Tibial nerve (tissue), 4 donors: ENCODE measurements at regions not wholly inside any gene's neighbourhood (a gene's known extent, or its start where the extent isn't known, plus 50 kb on each side); places are given as distances from the start of the nearest gene placed in this dataset.

Source experiments
- DNase-seq, 2 donors: peaks; one replicate each; pipeline ENCODE4 v3.0.0-alpha.2; 2019; ENCODE audit warnings: low spot score in 2 of 2
- H3K27ac ChIP-seq, 4 donors: fragments of 200-600 bp; sonication (generic) in 3 of 4; one replicate each; pipeline ENCODE4 v1.5.1; 2017 to 2019; ENCODE audit warnings: mild to moderate bottlenecking in 1 of 4
- H3K27me3 ChIP-seq, 2 donors: fragments of 200-600 bp; sonication (generic) in 1 of 2; one replicate each; pipeline versions ENCODE4 v1.5.1 to v1.6.0; 2017 to 2019
- H3K36me3 ChIP-seq, 3 donors: fragments of 200-600 bp; sonication (generic); one replicate each; pipeline ENCODE4 v1.5.1; 2018 to 2019
- H3K4me1 ChIP-seq, 4 donors: fragments of 200-600 bp; sonication (generic) in 3 of 4; one replicate each; pipeline ENCODE4 v1.5.1; 2017 to 2019
- H3K4me3 ChIP-seq, 4 donors: fragments of 200-600 bp; sonication (generic) in 3 of 4; one replicate each; pipeline ENCODE4 v1.5.1; 2017 to 2019; ENCODE audit warnings: mild to moderate bottlenecking in 1 of 4, moderate library complexity in 1 of 4
- H3K9me3 ChIP-seq, 4 donors: fragments of 200-600 bp; sonication (generic) in 3 of 4; one replicate each; pipeline ENCODE4 v1.5.1; 2017 to 2019
- CTCF ChIP-seq, 5 experiments: fragments of 200-600 bp in 3 of 5; fragments of 450-650 bp in 2 of 5; sonication (generic) in 3 of 5; IDR thresholded peaks; one replicate each; pipeline ENCODE4 v1.5.1; 2016 to 2019; ENCODE audit warnings: antibody characterized with exemption in 5 of 5, mild to moderate bottlenecking in 3 of 5, moderate library complexity in 2 of 5
- EP300 ChIP-seq, 2 donors: sonication (generic); formaldehyde crosslinking; IDR thresholded peaks; one replicate each; pipeline ENCODE4 v1.6.1; 2017; ENCODE audit warnings: antibody characterized with exemption in 2 of 2, mild to moderate bottlenecking in 1 of 2
- POLR2A ChIP-seq, 2 donors: fragments of 450-650 bp; IDR thresholded peaks; one replicate each; pipeline ENCODE4 v1.6.1; 2017; ENCODE audit warnings: antibody characterized with exemption in 2 of 2, mild to moderate bottlenecking in 2 of 2, moderate library complexity in 2 of 2
- WGBS, 2 donors: methylation state at CpG; one replicate each; pipeline ENCODE4 v1.1.5; 2018; 5-methylcytosine and 5-hydroxymethylcytosine counted together

GRCh38 chr1:163444665-163445064, 122.9 kb downstream of the NUF2 start:
- no peak for DNase-seq
- Histone ChIP-seq H3K4me3 (no peak overlapping the region), H3K27me3 (no peaks in the 10 kb centered on the region), H3K27ac (no peak overlapping the region), H3K9me3 (no peaks in the 10 kb centered on the region), H3K36me3 (no peaks in the 10 kb centered on the region), H3K4me1 (no peaks in the 10 kb centered on the region)
- TF ChIP-seq EP300 (IDR thresholded peaks at IDR 0.05), result no peak
- TF ChIP-seq POLR2A (IDR thresholded peaks at IDR 0.05), result no peak
- no peak for TF ChIP-seq CTCF (IDR thresholded peaks at IDR 0.05)
- 24 to 29% methylated on average over 2 of the region's 2 CpGs for WGBS, 2 donors

- Histone ChIP-seq H3K4me1 (no peaks in the 10 kb centered on the region), H3K27ac (no peak overlapping the region), H3K9me3 (no peaks in the 10 kb centered on the region), H3K27me3 (no peaks in the 10 kb centered on the region), H3K36me3 (no peaks in the 10 kb centered on the region), H3K4me3 (no peak overlapping the region)
- TF ChIP-seq POLR2A (IDR thresholded peaks at IDR 0.05), result no peak
- TF ChIP-seq EP300 (IDR thresholded peaks at IDR 0.05), result no peak
- TF ChIP-seq CTCF (IDR thresholded peaks at IDR 0.05), result no peak
- DNase-seq, result no peak
Measured at GRCh38 chr1:163450986-163451385, 129.2 kb downstream of the NUF2 start.

- WGBS, 2 donors, result 37 to 42% methylated on average over 4 of the region's 4 CpGs
- DNase-seq, result no peak
- no peaks in the 10 kb centered on the region for H3K27me3 ChIP-seq
- H3K4me3 ChIP-seq, result no peak overlapping the region
- H3K4me1 ChIP-seq, result no peaks in the 10 kb centered on the region
- no peaks in the 10 kb centered on the region for H3K9me3 ChIP-seq
- no peak overlapping the region for H3K27ac ChIP-seq
- no peaks in the 10 kb centered on the region for H3K36me3 ChIP-seq
- TF ChIP-seq POLR2A (IDR thresholded peaks at IDR 0.05), result no peak
- TF ChIP-seq EP300 (IDR thresholded peaks at IDR 0.05), result no peak
Measured at GRCh38 chr1:163459539-163459938, 137.8 kb downstream of the NUF2 start.

GRCh38 chr1:163467289-163467688, 145.5 kb downstream of the NUF2 start:
- Histone ChIP-seq H3K27ac (no peak overlapping the region), H3K36me3 (no peaks in the 10 kb centered on the region), H3K27me3 (no peaks in the 10 kb centered on the region), H3K9me3 (no peaks in the 10 kb centered on the region), H3K4me3 (no peak overlapping the region), H3K4me1 (no peaks in the 10 kb centered on the region)
- WGBS, 2 donors, result 89 to 100% methylated on average over 1 of the region's 1 CpG
- no peak for DNase-seq
- TF ChIP-seq EP300 (IDR thresholded peaks at IDR 0.05) (no peak), CTCF (IDR thresholded peaks at IDR 0.05) (no peak), POLR2A (IDR thresholded peaks at IDR 0.05) (no peak)

DNA sequence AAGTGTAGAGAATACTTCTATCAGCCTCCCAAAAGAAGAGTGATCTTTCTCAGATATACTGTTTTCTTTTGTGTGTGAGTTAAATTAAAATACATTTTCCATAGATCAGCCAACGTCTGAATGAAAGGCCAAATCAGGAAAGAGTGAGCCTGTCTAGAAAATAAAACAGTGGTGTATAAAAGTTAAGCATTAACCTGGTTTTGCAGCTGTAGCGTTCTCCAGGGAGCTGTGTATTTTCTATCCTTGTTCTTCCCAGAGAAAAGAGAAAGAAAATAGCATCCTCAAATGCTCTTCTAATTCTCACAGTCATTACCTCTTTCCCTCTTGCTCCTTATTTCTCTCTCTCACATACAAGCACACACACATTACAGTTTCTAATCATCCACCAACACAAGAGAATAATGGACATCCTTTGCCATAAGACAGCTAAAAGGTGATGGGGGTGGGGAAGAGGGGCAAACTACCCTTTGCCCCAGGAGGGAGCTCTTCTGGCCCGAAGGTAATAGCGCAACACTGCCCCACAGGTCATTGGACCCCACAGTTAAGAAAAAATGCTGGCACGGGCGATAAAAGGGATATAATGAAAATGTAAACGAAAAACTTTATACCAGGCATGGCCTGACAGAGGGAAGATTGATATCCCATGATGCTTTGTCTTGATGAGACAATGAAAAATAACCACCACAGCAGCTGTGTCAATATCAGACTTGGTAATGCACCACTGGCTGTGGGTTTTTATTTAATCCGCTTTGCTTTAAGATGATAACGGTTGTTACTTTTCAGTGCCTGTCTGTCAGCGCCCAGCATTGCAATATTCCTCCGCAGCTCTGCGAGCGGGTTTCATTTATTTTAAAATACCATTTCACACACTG, 150.3 kb downstream of the NUF2 start:
- H3K4me3 ChIP-seq, result no peak overlapping the region
- H3K27ac ChIP-seq, result no peak overlapping the region
- H3K36me3 ChIP-seq, result no peaks in the 10 kb centered on the region
- DNase-seq, result no peak
- H3K9me3 ChIP-seq, result no peaks in the 10 kb centered on the region
- H3K4me1 ChIP-seq, result no peaks in the 10 kb centered on the region
- WGBS, 2 donors, result 62 to 71% methylated on average over 13 of the region's 13 CpGs
- no peaks in the 10 kb centered on the region for H3K27me3 ChIP-seq
- no peak for TF ChIP-seq EP300 (IDR thresholded peaks at IDR 0.05)
- TF ChIP-seq POLR2A (IDR thresholded peaks at IDR 0.05), result no peak
- TF ChIP-seq CTCF (IDR thresholded peaks at IDR 0.05), result no peak
